ENCODE measurements at regions not wholly inside any gene's neighbourhood (a gene's known extent, or its start where the extent isn't known, plus 50 kb on each side); places are given as distances from the start of the nearest gene placed in this dataset.

DNA sequence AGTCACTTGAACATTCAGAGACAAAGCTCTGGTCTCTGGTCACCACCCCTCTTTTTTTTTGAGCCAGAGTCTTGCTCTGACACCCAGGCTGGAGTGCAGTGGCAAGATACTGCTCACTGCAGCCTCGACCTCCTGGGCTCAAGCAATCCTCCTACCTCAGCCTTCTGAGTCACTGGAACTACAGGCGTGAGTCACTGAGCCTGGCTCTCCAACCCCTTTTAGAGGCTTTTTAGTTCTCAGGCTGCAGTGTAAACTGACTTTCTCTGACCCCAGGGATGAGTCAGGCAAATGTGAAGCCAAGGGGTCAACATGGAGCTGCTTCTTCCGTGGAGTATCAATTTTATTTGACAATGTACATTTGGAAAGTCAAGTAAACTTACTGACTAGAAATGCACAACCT is 229.2 kb downstream of the PTTG2 start:
- no peak for DNase-seq (ENCODE audit: low read depth in 4 of 4, low spot score in 3 of 4)

DNA sequence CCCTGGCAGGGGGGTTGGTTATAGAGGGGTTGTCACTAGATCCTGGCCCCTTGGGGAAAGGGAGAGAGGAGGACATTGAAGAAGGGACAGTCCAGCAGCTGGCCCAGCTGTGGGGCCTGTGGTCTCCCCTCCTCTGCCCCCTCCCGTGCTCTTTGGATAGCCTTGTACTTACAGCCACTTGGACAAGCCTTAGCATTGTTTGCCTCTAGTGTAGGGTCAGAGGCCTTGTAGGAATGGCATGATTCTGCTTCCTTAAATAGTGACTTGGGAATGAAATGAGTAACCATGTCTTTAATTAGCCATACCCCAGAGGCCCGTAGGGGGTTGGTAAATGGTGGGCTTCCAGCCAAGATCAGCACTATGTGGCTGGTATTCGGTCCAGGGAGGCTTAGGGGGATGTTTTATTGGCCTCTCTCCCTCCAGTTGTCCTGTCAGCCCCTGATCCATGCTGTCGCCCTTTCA is 230.6 kb downstream of the PTTG2 start:
- DNase-seq (ENCODE audit: low read depth in 4 of 4, low spot score in 3 of 4), result no peak

DNA sequence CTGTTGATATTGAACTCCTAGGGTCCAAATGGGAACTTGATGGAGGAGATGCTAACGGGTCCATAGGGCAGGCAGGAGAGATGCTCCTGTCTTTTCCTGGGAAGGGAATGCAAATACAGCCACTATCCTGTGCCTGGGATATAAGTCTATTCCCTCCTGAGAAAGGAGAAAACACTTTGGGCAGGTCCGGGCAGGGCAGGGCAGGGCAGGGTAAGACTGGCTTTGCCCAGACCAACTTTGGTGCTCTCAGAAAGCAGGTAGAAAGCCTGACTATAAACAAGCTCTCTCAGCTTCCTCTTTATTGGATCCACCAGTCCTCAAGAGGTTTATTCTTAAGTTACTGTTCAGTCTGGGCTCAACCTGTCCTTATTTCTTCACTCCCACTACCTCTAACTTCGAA is 232.3 kb downstream of the PTTG2 start:
- no peak for DNase-seq (ENCODE audit: low read depth in 4 of 4, low spot score in 3 of 4)

- DNase-seq (ENCODE audit: low read depth in 4 of 4, low spot score in 3 of 4), result no peak
Observed at GRCh38 chr4:38193236-38193863, 233.2 kb downstream of the PTTG2 start.

GRCh38 chr4:38194047-38194602 is 233.9 kb downstream of the PTTG2 start:
- DNase-seq (ENCODE audit: low read depth in 4 of 4, low spot score in 3 of 4), result no peak

GRCh38 chr4:38195486-38195885 is 235.3 kb downstream of the PTTG2 start:
- DNase-seq (ENCODE audit: low read depth in 4 of 4, low spot score in 3 of 4), result no peak

- DNase-seq (ENCODE audit: low read depth in 4 of 4, low spot score in 3 of 4), result no peak
Observed at GRCh38 chr4:38195911-38196310, 235.7 kb downstream of the PTTG2 start.

DNA sequence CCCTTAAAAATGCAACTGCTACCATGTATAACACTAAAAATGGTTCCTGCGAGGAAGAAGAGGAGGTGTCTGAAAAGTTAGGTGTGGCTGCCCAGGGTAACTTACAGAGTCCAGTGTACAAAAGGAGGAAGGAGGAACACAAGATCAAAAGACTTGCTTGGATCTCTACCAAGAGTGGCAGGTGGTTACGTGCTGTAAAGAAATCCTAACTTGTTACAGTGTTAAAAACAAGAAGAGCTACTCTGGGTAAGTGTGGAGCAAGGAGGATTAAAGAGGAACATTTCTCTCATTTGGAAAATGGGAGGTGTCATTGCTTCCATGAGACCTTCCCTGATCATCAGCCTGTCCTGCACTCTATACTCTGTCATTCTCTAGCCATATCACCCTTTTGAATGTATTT is 242.0 kb downstream of the PTTG2 start:
- DNase-seq (ENCODE audit: low read depth in 4 of 4, low spot score in 3 of 4), result no peak

GRCh38 chr4:38203609-38204008 is 243.4 kb downstream of the PTTG2 start:
- DNase-seq (ENCODE audit: low read depth in 4 of 4, low spot score in 3 of 4), result no peak

DNA sequence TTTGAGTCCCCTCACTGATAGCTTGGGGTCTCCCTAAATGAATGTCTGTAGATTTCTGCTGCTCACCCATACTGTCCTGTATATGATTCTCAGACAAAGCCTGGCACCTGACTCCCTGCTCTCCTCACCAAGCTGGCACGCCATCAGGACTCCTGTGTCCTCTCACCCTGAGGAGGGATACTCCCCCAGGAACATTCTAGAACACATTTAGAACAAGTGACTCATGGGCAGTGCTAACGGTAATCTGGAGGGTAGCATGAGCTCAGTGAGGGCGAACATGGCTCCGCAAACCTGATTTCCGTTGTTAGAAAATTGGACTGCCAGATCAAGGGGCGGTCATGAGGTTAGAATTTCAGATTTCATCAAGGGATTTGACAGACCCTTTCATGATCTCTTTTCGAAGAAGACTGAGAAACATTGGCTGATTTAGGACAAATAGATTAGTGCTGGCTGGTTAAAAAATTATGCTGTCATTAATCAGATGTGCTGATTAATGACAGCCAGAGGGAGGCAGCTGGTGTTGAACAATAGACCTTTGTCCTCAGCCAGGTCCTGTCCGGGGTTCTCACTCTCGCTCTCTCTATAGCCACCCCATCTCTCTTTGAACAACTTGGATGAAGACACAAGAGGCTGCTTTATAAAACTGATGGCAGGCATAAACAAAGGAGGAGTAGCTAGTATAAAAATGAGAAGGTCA is 244.3 kb downstream of the PTTG2 start:
- DNase-seq (ENCODE audit: low read depth in 4 of 4, low spot score in 3 of 4), result no peak

- DNase-seq (ENCODE audit: low read depth in 4 of 4, low spot score in 3 of 4), result no peak
Observed at GRCh38 chr4:38205261-38205660, 245.1 kb downstream of the PTTG2 start.

- DNase-seq (ENCODE audit: low read depth in 4 of 4, low spot score in 3 of 4), result no peak
Observed at GRCh38 chr4:38207110-38207457, 246.9 kb downstream of the PTTG2 start.

GRCh38 chr4:38209654-38210053 is 249.5 kb downstream of the PTTG2 start:
- DNase-seq (ENCODE audit: low read depth in 4 of 4, low spot score in 3 of 4), result no peak

DNA sequence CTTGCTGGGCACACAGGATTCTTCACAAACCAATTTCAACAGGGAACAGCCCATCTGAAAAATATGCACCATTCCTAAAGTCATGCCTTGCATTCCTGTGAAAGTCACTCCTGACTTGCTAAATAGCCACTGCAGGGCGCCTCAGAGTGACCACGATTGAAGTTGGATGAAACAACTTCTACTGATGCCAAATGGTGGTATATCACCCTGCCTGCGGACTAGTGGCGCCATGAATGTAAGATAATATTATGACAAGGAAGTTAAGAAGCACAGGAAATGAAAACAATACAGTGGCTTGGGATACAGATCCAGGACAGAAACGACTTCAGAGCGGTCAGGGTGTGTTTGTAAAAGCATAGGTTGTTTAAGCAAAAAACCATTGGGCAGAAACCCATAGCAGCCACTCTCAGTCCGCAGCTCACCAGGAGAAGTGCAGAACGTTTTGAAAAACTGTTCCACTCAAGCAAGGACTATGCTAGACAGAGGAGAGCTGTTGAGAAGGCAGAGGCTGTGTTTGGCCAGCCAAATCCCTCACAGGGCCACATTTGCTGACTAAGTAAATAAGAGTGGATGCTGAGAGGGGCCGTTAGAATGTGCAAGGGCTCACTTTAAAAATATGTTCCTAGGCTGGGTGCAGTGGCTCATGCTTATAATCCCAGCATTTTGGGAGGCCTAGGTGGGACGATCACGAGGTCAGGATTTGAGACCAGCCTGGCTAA is 250.4 kb downstream of the PTTG2 start:
- no peak for DNase-seq (ENCODE audit: low read depth in 4 of 4, low spot score in 3 of 4)

GRCh38 chr4:38211885-38212284 is 251.7 kb downstream of the PTTG2 start:
- DNase-seq (ENCODE audit: low read depth in 4 of 4, low spot score in 3 of 4), result no peak

DNA sequence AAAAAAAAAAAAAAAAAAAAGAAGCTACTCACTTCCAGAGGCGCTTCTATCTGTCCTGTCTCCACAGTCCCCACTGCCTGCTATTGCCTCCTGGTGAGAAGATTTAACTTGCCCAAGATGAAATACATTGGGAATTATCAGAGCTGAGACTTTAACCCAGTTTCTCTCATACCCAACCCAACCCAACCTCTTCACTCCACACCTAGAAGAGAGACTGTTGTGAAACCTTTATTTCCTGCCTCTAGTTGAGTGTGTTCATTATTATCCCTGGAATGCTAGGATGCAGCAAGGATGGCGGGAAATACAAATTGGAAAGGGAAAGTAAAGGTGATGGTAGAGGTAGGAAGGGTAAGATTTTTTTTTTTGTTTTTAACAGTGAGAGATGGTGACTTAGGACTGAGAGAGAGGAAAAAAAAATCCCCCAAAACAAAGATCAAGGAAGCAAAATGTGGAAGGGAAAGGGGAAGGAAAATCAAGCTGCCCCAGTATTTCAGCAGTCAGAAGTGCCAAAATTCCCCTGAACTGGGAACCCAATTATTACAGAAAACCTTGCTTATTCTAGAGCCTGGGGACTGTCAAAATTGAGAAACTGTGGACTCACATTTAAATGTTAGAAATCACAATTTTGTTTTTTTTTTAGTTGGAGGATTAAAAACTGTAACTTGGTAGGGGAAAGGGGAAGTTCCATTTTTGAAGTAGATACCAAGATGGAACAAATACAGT is 253.0 kb downstream of the PTTG2 start:
- DNase-seq (ENCODE audit: low read depth in 4 of 4, low spot score in 3 of 4), result no peak

DNA sequence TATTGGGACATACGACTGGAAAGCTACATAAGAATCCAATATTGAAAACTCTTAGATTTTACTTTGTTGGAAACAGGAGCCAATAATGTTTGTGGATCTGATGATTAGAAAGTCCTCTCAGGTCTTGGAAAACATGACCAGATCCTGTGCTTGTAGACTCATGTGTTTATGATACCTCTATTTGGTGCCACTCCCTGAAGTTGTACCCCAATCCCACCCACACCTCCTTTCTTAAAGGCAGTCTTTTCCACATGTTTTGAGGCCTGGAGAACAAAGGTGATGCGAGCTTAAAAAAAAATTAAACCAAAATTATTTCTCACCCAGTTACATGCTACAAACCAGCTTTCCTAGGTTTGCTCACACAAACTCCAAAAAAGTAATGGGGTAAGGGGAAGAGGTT is 262.7 kb downstream of the PTTG2 start:
- no peak for DNase-seq (ENCODE audit: low read depth in 4 of 4, low spot score in 3 of 4)

DNA sequence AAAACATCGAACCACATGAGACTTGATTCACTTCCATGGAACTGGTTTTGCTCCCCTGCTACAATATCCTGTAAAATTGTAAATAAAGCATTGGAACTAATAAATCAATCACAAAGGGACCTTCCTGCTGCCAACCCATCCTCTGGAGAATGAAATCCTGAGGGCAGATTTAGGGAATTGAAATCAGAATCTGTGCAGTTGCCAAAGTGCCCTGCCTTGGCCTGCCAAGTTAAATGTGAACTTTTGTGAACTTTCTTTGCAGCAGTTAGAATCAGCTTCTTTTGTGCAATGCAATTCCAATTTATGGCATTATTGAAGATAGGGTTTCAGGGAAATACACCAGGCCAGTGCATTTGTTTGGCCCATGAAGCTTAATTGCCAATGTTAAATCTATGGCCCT is 263.1 kb downstream of the PTTG2 start:
- DNase-seq (ENCODE audit: low read depth in 4 of 4, low spot score in 3 of 4), result no peak

GRCh38 chr4:38223782-38224236 is 263.6 kb downstream of the PTTG2 start:
- peak in 1 of 4 donors; percentile 38 for DNase-seq (ENCODE audit: low read depth in 4 of 4, low spot score in 3 of 4)

GRCh38 chr4:38224850-38225249 is 264.7 kb downstream of the PTTG2 start:
- no peak for DNase-seq (ENCODE audit: low read depth in 4 of 4, low spot score in 3 of 4)

DNA sequence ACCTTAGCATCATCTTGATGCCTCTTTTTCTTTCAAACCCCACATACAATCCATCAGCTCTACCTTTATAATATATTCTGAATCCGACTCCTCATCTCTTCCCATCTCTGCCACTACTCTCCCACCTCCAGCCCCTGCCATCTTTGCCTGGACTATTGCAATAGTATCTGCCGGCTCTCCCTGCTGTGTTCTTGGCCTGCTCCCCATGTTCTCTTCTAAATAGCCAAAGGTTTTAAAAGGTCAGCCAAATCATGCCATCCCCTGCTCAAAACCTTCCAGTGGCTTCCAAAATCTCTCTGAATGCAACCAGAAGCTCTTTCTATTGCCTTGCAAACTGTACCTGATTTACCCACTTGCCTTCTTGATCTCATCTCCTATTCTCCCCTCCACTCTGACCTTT is 266.0 kb downstream of the PTTG2 start:
- DNase-seq (ENCODE audit: low read depth in 4 of 4, low spot score in 3 of 4), result no peak
